ENCODE measurements at regions not wholly inside any gene's neighbourhood (a gene's known extent, or its start where the extent isn't known, plus 50 kb on each side); places are given as distances from the start of the nearest gene placed in this dataset.

GRCh38 chr3:174342171-174342570, 517.0 kb upstream of the NAALADL2 start:
- TF ChIP-seq, protein P1, sequence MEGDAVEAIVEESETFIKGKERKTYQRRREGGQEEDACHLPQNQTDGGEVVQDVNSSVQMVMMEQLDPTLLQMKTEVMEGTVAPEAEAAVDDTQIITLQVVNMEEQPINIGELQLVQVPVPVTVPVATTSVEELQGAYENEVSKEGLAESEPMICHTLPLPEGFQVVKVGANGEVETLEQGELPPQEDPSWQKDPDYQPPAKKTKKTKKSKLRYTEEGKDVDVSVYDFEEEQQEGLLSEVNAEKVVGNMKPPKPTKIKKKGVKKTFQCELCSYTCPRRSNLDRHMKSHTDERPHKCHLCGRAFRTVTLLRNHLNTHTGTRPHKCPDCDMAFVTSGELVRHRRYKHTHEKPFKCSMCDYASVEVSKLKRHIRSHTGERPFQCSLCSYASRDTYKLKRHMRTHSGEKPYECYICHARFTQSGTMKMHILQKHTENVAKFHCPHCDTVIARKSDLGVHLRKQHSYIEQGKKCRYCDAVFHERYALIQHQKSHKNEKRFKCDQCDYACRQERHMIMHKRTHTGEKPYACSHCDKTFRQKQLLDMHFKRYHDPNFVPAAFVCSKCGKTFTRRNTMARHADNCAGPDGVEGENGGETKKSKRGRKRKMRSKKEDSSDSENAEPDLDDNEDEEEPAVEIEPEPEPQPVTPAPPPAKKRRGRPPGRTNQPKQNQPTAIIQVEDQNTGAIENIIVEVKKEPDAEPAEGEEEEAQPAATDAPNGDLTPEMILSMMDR (IDR thresholded peaks at IDR 0.05; ENCODE audit: low read depth, low read length, poor library complexity, severe bottlenecking), result no peak
- no peak for TF ChIP-seq EZH2phosphoT487 (IDR thresholded peaks at IDR 0.05; ENCODE audit: borderline replicate concordance, low read length)
